HG03565 (cell line): ENCODE measurements at regions not wholly inside any gene's neighbourhood (a gene's known extent, or its start where the extent isn't known, plus 50 kb on each side); places are given as distances from the start of the nearest gene placed in this dataset.
"Not testable (repeated sequence)": the region's sequence is repeated elsewhere in the genome, so short reads cannot be mapped to it uniquely, and the experiment has no call there.

ENCODE experiments used
- ATAC-seq: cut with Tn5 transposase; IDR thresholded peaks from one replicate; pipeline ENCODE4 v1.9.1; 2021; ENCODE audit warnings: mild to moderate bottlenecking, moderate library complexity; ENCODE audit not compliant: unreplicated experiment

DNA sequence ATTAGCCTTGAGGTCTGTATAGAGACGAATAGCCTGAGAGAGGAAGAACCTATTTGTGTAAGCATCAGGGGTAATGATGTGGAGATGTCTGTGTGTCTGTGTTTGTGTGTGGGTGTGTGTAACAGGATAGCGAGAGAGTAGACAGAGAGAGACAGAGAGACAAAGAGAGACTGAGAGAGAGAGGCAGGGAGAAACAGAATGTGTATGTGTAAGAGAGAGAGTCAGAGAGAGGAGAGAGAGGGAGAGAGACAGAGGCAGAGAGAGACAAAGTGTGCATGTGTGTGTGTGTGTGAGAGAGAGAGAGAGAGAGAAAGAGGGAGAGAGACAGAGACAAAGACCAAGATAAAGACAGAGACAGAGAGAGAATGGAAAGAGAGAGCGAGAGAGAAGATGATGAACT lies 396.1 kb downstream of the PAX1 start:
- ATAC-seq = no peak

DNA sequence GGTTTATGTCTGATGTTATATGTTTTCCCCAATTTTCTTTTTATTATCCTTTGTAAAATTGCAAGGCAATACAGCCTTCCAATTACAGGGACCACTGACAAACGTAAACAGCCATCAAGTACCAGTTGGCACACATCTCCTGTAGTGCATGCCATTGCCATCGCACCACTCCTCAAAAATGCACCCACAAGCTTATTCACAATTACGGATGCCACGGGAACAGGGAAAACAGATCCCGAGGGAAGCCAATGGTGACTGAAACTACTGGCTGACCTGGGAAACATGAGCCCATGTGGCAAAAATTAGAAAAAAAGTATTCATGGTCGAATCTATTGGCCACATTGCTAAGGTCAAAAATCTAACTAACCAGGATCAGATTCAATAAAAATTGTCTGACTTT lies 395.2 kb downstream of the PAX1 start:
- ATAC-seq = no peak

DNA sequence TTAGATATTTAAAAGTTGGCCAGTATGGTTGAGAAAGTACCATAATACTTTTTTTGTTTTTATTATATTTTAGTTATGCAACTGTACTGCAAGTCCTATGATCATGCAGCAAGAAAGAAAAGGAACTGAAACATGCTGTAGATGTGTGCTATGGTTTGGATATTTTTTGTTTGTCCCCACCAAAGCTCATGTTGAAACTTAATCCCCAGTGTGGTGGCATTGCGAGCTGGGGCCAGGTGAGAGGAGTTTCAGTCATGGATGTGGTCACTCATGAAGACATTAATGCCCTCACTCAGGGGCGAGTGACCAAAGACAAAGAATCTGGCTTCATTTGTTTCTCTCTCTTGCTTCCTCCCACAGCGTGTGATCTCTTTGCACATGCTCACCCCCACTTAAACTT lies 393.9 kb downstream of the PAX1 start:
- no peak for ATAC-seq

DNA sequence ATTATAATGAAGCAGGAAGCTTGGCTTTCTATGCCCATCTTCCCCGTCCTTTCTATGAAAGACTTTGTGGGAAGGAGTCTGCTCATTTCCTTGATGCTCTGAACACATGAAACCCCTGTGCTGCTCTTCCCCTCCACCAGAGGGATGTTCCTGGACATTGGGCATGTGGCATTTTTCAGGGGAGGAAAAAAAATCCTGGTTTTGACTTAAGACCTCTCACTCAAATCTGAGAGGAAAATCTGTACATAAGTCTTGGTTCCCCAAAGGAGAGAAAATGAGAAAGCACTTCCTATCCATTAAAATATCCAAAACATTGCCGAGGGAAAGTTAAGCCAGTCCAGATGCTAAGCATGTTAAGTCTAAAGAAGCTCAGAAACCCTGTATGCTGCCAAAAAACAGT lies 393.0 kb downstream of the PAX1 start:
- ATAC-seq = no peak

DNA sequence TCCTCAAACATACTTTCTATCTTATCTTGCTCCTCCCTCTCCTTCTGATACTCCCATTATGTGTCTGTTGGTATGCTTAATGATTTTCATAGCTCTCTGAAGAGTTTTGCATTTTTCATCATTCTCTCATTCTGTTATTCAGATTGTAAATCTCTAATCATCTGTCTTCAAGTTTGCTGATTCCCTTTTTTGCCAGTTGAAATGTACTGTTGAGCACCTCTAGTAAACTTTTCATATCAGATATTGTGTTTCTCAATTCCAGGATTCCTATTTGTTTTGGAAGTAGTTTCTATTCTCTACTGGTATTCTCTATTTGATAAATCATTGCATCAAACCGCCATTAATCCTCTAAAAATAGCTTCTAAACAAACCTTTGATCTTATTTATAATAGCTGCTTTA lies 387.7 kb downstream of the PAX1 start:
- no peak for ATAC-seq

DNA sequence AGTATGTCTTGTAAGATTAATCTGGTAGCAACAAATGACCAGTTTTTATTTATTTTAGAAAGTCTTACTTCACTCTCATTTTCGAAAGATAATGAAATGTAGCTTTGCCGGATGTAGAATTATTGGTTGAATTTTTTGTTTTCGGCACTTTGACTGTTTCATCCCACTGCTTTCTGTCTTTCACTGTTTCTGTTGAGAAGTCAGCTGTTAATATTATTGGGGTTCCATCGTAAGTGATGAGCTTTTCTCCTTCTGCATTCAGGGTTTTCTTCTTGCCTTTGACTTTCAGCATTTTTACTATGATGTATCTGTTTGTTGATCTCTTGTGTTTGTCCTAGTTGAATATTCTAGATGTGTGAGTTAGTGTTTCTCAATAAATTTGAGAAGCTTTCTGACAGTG lies 383.4 kb downstream of the PAX1 start:
- no peak for ATAC-seq

DNA sequence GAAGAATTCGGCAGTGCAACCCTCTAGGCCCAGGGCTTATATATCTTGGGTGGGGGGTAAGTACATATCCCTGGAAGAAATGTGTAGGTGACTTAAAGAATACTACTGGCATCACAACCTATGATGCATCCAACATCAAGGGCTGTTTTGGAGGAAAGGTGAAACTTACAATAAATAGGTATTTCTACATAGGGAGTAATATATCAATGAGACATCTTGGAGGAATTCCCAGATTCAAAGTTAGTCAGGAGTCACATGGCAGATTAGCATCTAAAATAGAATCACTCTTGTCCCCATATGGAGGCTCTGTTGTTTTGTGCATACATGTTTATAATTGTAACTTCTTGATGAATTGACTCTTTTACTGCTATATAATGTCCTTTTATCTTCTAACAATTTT lies 375.5 kb downstream of the PAX1 start:
- ATAC-seq = no peak

DNA sequence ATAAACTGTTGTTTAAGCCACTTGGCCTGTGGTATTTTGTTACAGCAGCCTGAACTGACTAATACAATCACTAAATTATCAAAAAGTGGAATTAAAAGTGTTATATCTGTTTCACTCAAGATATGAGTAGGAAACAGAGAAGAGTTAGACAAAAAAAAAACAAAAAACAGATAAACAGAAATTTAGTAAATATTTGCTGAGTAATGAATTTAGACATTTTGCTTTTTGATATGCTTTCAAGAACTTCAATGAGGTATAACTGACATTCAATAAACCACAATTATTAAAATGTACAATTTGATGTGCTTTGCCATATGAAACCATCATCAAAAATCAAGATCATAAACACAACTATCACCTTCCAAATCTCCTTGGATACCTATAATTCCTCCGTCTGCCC lies 369.2 kb downstream of the PAX1 start:
- no peak for ATAC-seq

DNA sequence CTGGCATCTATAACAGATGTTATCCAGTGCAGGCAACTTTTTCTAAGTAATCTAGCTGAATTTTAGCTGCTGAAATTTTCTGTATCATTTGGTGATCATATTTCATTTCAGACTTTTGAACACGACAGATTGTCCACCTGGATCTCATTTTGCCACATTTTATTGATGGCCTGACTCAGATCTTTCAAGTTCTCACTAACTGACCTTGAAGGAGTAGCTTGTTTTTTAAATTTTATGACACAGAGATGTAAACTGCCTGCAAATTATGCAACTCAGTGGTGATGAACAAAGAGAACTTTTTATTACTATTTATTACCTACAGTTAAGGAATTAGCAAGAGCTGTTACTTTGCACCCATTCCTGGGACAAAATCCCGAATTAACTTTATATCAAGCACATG lies 366.4 kb downstream of the PAX1 start:
- ATAC-seq = no peak

DNA sequence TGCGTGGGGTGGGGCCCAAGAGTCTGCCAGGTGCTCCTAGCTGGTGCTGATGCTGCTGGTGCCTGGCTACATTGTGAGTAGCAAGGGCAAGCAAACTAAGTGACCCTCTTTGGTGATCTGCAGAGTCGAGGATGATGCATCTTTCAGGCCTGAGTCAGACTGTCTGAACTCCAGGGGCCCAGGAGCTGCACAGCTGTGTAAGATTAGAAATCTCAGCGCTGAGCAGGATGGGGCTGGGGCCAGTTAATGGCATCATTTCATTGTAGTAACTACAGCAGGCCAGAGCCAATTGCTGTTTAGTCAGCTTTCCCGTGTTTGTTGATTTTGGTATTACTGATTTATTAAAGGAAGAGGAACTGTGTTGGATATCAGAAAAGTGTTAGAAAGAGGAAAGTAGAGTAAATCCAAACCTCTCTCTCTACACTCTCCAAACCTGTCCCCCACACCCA lies 365.2 kb downstream of the PAX1 start:
- ATAC-seq = no peak

DNA sequence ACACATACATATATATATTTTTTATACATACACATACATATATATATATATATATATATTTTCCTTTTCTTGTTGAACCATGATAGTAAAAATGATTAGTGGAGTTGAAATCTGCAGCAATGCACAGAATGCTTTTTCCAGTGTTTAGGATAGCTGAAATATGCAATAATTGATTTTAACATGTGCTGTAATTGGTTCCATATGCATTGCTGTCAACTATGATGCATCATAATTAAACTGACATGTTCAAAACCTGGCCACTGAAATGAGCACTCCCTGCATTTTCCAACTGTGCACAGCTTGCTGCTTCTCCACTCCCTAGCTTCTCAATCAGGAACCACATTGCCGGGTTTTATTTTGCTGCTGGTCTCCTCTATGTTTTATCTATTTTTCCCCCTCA lies 358.3 kb downstream of the PAX1 start:
- no peak for ATAC-seq

DNA sequence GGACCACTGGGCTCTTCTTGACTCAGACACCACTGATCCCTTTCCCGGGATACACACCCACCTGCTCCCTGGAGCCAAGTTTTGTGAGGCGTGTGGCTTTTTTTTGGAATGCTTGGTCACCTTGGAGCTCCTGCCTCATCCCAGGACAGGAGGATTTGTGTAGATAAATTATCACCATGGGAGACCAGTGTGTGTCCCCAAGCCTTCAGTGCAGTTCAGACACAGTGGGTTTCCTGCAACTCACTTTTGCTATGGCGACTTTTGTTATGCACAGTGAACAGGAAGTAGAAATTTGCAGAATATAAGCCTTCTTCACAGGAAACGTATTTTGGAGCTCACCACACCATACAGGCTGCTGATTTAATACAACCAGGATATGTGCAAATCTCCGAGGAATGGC lies 357.4 kb downstream of the PAX1 start:
- ATAC-seq = no peak

DNA sequence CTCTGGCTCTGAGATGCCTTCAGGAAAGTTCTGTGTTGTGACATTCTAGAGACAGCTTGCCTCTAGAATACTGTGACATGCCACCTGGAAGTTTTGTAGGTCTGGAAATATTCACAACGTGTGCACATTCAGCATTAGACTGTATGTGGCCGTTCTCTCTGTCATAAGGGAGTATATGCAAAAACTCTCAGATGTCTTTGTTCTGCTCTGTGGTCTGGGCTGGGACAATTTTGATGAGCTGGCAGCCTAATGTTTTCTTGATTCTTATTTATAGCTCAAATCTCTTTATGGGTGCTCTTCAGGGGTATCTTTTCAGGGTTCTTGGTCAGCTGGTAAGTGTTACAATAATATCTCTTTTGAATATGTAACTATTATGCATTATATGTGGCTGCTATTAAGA lies 355.1 kb downstream of the PAX1 start:
- ATAC-seq = no peak

DNA sequence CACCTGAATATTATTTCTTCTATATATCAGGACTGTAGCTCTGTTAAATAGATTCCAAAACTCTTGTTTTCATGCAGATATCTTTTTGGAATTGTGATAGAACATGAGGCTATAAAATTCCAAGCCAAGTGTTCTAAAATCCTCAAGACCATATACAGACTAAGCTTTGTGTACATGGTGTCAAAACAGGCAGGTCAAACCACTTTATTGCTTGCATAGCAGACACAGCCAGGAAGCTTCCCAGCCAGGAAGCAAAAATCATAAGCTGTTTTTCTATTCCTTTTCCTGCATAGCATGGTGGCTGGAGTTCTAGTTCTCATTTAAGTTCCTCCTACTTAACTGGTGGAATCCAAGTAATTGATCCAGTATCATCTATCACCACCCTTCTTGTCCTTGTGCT lies 353.3 kb downstream of the PAX1 start:
- no peak for ATAC-seq

DNA sequence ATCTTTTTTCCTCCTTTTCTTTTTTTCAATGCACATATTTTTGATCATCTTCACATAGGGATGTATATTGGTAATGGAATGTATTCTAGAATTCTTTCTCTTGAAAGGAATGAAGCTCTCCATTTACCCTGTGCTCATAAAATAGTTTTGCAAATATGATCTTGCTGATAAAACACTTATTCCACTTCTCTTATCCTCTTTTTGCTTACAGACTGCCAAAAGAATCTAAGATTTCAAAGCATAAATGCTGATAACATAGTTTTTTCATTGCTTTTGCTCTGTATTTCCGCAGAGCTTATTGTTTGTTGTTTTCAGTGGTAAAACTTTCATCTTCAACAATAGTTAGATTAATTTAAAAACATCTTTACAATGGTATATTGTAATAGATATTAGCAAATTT lies 350.5 kb downstream of the PAX1 start:
- no peak for ATAC-seq

DNA sequence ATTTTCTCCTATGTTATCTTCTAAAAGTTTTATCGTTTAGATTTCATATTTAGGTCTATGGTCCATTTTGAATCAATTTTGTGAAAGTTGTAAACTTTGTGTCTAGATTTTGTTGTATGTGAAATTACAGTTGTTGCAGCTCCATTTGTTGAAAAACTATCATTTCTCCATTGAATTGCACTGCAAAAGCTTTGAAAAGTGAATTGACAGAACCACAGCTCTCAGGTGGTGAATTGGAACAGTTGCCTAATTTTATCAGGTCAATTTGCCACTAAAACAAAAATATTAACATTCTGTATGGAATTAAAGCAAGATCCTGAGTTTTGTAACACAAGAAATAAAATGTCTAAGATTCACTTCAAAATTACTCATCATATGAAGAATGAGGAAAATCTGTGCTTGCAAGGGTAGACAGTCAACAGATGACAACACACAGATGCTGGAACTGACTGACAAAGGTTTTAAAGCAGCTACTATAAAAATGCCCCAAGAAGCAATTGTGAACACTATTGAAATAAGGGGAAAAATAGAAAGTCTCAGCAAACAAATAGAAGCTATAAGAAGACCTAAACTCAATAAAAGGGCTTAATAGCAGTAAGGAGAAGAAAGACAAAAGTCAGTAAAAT lies 346.7 kb downstream of the PAX1 start:
- no peak for ATAC-seq

DNA sequence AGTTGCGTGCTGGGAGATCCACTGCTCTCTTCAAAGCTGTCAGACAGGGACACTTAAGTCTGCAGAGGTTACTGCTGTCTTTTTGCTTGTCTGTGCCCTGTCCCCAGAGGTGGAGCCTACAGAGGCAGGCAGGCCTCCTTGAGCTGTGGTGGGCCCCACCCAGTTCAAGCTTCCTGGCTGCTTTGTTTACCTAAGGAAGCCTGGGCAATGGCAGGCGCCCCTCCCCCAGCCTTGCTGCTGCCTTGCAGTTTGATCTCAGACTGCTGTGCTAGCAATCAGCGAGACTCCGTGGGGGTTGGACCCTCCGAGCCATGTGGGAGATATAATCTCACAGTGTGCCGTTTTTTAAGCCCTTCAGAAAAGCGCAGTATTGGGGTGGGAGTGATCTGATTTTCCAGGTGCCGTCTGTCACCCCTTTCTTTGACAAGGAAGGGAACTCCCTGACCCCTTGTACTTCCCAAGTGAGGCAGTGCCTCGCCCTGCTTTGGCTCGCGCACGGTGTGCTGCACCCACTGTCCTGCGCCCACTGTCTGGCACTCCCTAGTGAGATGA lies 340.6 kb downstream of the PAX1 start:
- not testable (repeated sequence) for ATAC-seq

DNA sequence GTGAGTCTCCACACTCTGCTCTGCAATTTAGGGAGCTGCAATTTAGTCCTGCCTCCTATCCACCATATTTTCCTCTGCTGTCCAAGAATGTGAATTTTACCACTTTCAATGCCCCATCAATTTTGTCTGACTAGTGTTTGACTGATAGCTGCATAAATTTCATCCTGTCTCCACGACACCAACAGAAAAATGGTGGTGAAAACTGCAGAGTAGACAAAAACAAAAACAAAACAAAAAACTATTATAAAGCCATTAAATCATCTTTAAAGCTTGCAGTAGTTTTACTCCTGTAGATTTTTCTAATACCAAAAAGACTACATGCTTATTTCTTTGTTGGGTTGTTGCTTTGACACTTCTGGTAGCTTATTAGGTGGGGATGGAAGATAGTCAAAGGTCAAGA lies 322.0 kb downstream of the PAX1 start:
- no peak for ATAC-seq

DNA sequence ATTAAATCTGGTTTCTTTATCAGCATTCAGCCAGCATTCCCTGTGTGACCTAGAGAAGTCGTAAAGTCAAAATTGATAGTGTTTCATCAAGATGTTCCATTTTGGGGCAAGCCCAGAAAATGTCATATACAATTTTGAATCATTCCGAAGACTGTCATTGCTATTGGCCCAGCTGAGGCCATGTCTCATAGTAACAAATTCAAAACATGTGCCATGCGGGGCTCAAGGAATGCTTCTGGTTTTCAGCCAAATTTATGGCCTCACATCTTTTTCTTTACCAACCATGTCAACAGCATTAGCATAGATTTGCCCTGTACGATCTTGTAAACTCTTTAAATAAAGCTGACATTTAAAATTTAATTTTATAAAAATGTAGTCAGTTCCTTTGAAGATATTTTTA lies 314.7 kb downstream of the PAX1 start:
- ATAC-seq = no peak

DNA sequence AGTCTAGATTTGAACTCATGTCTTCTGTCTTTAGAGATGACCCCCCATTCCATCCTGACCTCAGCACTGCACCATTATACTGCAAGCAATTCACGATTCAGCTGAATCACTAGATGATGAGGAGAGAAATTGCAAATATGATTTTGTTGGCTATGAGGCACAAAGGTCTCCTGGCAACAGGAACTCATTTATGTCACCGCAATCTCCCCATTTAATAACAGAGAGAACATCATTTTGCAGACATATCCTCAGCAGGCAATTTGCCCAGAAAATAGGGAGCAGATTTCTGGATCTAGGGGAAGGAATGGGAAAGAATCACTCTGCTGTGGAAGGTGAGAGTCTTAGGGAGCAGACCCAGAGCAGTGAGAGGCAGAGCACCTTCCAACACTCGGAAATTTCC lies 303.0 kb downstream of the PAX1 start:
- ATAC-seq = no peak

DNA sequence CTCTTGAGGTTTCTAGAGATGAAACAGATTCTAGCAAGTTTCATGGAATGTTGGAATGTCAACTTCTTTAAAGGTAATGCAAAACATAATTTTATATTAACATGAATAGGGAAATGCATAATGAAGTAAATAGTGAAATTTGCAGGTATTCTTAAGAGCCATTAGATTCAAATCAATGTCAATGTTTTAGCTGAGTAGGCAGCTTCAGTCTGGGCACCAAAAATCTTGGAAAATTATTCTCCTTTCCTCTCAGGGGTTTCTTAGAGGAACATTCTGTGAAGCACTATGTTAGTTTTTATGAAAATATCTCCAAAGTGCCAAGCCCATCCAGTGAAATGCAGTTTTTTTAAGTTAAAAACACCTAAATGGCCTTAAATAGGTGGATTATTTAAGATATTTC lies 300.8 kb downstream of the PAX1 start:
- ATAC-seq = no peak

DNA sequence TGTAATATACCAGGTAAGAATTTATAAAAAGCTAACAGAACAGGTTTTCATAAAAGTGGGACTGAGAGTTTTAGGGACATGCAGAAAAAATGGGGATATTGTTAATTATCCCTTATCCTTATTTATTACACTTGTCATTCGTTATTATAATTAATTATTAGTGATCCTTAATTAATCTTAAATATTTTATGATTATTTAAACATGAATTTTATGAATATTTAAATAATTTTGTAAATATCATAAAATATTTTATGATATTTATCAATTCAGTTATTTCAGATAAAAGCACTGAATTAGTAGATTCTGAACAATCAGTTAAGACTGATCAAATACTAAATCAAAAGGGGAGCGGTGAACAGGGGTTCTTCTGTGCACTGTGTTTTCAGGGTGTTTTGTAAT lies 300.1 kb downstream of the PAX1 start:
- no peak for ATAC-seq

DNA sequence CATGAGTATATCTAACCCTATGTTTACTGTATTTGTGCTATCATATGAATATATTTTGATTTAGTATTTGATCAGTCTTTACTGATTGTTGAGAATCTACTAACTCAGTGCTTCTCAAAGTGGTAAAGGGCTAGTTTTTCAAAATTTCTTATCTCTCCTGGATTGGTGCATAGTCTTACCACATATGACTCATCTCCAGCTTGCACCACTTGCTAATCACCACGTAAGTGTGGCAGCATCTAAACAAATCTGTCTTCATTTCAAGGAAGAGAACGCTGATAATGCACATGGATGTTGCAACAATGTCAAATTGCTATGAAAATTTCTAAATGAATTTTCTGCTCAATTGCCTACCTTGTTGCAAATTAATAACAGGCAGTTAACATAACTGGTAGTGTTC lies 299.5 kb downstream of the PAX1 start:
- ATAC-seq = no peak
